ENCODE measurements at regions not wholly inside any gene's neighbourhood (a gene's known extent, or its start where the extent isn't known, plus 50 kb on each side); places are given as distances from the start of the nearest gene placed in this dataset.

GRCh38 chr2:133654949-133655348 lies 86.7 kb upstream of the NCKAP5 start:
- TF ChIP-seq HDAC6 (IDR thresholded peaks at IDR 0.05; ENCODE audit: low read depth, low read length) (no peak), TEAD4 (IDR thresholded peaks at IDR 0.05; ENCODE audit: low read depth, low read length) (no peak), CTCF (IDR thresholded peaks at IDR 0.05; ENCODE audit: control extremely low read depth in 1 of 3, insufficient read depth in 1 of 3, low read depth in 1 of 3, low read length in 3 of 3) (no peak), EGR1 (IDR thresholded peaks at IDR 0.05; ENCODE audit: borderline replicate concordance, low read depth, low read length) (no peak), KDM5A (IDR thresholded peaks at IDR 0.05; ENCODE audit: low read length) (no peak), POLR2AphosphoS5 (IDR thresholded peaks at IDR 0.05; ENCODE audit: low read depth, low read length) (no peak), TAF7 (optimal IDR thresholded peaks at IDR 0.05; ENCODE audit: borderline replicate concordance, low read depth, low read length) (no peak), GABPA (IDR thresholded peaks at IDR 0.05; ENCODE audit: borderline replicate concordance, insufficient read depth, low read length) (no peak), JUN (IDR thresholded peaks at IDR 0.05; ENCODE audit: low read depth, low read length) (no peak), TAF1 (IDR thresholded peaks at IDR 0.05; ENCODE audit: low read depth, low read length) (no peak), POLR2A (IDR thresholded peaks at IDR 0.05; ENCODE audit: control extremely low read depth in 1 of 2, low read depth in 2 of 2, low read length in 2 of 2) (no peak), EZH2 (IDR thresholded peaks at IDR 0.05; ENCODE audit: low read depth, low read length, severe bottlenecking) (no peak)

Measured in H1 (cell line).